ENCODE measurements at regions not wholly inside any gene's neighbourhood (a gene's known extent, or its start where the extent isn't known, plus 50 kb on each side); places are given as distances from the start of the nearest gene placed in this dataset.

DNA sequence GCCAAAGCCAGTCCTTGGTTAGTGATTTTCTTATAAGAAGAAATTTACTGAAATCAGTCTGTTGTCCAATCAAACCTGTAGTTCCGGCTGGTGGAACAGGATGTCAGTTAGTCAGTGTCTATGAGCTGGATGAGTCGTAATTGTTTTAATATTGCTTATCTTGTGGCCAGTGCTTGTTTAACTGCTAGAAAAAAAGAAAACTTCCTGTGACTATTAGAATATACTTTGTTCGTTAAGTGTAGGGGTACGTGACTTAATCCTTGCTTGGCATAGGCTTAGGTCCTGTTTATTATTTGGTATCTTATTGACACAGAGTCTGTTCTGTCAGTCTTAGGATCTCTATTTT lies 1484.8 kb upstream of the MIR17HG start:
- Mint-ChIP-seq H3K4me3 (ENCODE audit: unreplicated experiment) (no peak overlapping the region), H3K36me3 (ENCODE audit: low read depth, unreplicated experiment) (no peaks in the 10 kb centered on the region), H3K27ac (ENCODE audit: unreplicated experiment) (no peak overlapping the region), H3K4me1 (ENCODE audit: unreplicated experiment) (peaks cover 9% of the 10 kb centered on the region), H3K9me3 (ENCODE audit: unreplicated experiment) (no peaks in the 10 kb centered on the region), H3K27me3 (ENCODE audit: unreplicated experiment) (no peaks in the 10 kb centered on the region)
- no peak for DNase-seq (ENCODE audit: low spot score)
- TF ChIP-seq, protein P1, sequence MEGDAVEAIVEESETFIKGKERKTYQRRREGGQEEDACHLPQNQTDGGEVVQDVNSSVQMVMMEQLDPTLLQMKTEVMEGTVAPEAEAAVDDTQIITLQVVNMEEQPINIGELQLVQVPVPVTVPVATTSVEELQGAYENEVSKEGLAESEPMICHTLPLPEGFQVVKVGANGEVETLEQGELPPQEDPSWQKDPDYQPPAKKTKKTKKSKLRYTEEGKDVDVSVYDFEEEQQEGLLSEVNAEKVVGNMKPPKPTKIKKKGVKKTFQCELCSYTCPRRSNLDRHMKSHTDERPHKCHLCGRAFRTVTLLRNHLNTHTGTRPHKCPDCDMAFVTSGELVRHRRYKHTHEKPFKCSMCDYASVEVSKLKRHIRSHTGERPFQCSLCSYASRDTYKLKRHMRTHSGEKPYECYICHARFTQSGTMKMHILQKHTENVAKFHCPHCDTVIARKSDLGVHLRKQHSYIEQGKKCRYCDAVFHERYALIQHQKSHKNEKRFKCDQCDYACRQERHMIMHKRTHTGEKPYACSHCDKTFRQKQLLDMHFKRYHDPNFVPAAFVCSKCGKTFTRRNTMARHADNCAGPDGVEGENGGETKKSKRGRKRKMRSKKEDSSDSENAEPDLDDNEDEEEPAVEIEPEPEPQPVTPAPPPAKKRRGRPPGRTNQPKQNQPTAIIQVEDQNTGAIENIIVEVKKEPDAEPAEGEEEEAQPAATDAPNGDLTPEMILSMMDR (IDR thresholded peaks at IDR 0.05; ENCODE audit: unreplicated experiment): no peak

DNA sequence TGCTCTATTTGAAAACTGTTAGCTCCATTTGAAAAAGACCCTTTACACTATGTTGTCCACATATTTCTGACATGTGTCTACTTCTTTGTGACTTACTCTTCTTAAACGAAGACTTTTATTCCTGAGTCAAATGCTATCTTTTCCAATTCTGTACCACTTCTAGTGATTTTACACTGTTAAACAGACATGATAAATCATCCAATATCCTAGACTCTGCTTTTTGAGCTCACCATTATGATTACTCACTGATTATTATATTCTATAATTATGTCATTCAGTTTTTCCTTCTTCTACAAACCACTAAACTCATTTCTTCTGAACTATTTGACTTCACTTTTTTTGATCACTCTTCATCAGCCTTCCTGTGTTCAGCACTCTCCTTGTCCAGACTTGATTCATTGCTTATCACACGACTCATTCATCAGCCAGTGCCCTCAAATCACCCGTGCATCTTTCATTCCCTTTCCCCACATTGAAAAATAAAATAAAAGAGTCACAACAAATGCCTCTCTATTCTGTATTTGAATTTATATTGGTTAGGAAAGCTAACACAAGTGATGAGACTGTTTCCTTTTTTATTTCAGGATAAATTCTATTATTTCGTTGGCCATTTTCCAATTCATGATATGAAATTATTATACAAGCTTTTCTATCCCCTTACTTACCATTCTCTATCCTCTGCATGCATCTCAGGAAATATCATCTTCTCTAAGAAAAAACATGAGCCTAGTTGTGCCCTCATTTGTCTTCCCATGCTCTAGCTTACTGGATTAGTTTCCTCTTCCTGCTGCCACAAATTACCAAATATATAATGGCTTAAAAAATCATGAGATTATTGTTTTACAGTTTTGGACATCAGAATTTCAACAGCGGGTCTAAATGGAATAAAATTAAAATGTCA lies 1482.1 kb upstream of the MIR17HG start:
- DNase-seq (ENCODE audit: low spot score): no peak
- Mint-ChIP-seq H3K27ac (ENCODE audit: unreplicated experiment) (no peak overlapping the region), H3K4me3 (ENCODE audit: unreplicated experiment) (no peak overlapping the region), H3K27me3 (ENCODE audit: unreplicated experiment) (no peaks in the 10 kb centered on the region), H3K4me1 (ENCODE audit: unreplicated experiment) (peaks cover 9% of the 10 kb centered on the region), H3K9me3 (ENCODE audit: unreplicated experiment) (no peaks in the 10 kb centered on the region), H3K36me3 (ENCODE audit: low read depth, unreplicated experiment) (no peaks in the 10 kb centered on the region)
- TF ChIP-seq, protein P1 (IDR thresholded peaks at IDR 0.05; ENCODE audit: unreplicated experiment): no peak

DNA sequence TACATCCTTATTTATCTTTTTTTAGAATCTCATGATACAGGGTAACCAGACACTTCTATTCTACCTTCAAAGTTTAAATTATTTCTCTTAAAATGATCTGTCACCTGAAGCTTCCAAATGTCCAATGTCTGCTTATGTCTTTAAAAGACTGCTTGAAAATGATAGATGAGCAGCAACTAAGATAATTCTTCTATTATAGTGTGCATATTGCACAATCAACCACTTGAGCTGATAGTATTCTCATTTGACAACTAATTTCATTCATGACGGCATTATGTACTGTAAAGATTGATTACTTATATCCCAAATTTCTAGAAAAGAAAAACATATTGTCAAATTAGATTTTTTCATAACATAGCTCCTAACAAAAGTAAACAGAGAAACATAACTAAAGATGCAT lies 1478.2 kb upstream of the MIR17HG start:
- no peak overlapping the region for H3K27ac Mint-ChIP-seq (ENCODE audit: unreplicated experiment)
- DNase-seq (ENCODE audit: low spot score): no peak
- no peaks in the 10 kb centered on the region for H3K9me3 Mint-ChIP-seq (ENCODE audit: unreplicated experiment)
- no peaks in the 10 kb centered on the region for H3K27me3 Mint-ChIP-seq (ENCODE audit: unreplicated experiment)
- TF ChIP-seq, protein P1 (IDR thresholded peaks at IDR 0.05; ENCODE audit: unreplicated experiment): no peak
- H3K36me3 Mint-ChIP-seq (ENCODE audit: low read depth, unreplicated experiment): no peaks in the 10 kb centered on the region
- no peaks in the 10 kb centered on the region for H3K4me1 Mint-ChIP-seq (ENCODE audit: unreplicated experiment)
- no peak overlapping the region for H3K4me3 Mint-ChIP-seq (ENCODE audit: unreplicated experiment)

DNA sequence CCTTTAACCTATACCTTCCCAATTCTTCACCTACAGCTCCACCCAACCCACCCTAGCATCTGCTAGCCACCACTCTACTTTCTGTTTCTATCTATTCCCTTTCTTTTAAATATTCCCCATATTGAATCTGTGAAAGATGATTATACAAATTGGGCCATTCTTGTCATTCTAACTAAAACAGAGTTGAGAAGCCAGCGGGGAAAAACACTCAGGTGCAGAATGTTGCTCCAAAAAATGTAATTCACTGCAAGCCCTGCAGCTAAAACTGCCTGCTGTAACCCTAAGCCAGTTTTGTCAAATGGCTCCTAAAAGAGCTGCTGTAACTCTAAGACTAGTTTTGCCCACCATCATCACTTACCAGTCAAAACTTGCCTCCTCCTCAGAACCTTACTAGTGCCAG lies 1468.6 kb upstream of the MIR17HG start:
- Mint-ChIP-seq H3K9me3 (ENCODE audit: unreplicated experiment) (no peaks in the 10 kb centered on the region), H3K4me1 (ENCODE audit: unreplicated experiment) (peaks cover 6% of the 10 kb centered on the region), H3K4me3 (ENCODE audit: unreplicated experiment) (no peak overlapping the region), H3K36me3 (ENCODE audit: low read depth, unreplicated experiment) (no peaks in the 10 kb centered on the region), H3K27ac (ENCODE audit: unreplicated experiment) (no peak overlapping the region), H3K27me3 (ENCODE audit: unreplicated experiment) (no peaks in the 10 kb centered on the region)
- TF ChIP-seq, protein P1 (IDR thresholded peaks at IDR 0.05; ENCODE audit: unreplicated experiment): no peak
- DNase-seq (ENCODE audit: low spot score): no peak

DNA sequence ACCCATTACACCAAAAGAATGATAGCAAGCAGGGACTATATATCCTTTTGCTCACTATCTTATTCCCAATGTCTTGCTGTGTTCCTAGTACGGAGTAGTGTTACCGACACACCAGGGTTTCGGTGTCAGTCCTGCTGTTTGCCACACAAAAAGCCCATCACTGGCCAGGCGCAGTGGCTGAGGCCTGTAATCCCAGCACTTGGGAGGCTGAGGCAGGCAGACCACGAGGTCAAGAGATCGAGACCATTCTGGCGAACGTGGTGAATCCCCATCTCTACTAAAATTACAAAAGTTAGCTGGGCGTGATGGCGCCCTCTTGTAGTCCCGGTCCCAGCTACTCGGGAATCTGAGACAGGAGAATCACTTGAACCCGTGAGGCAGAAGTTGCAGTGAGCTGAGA lies 1467.3 kb upstream of the MIR17HG start:
- DNase-seq (ENCODE audit: low spot score): no peak
- H3K4me3 Mint-ChIP-seq (ENCODE audit: unreplicated experiment): no peak overlapping the region
- peak overlapping the region; percentile 4 for H3K27ac Mint-ChIP-seq (ENCODE audit: unreplicated experiment)
- H3K36me3 Mint-ChIP-seq (ENCODE audit: low read depth, unreplicated experiment): peaks cover 4% of the 10 kb centered on the region
- H3K27me3 Mint-ChIP-seq (ENCODE audit: unreplicated experiment): no peaks in the 10 kb centered on the region
- H3K4me1 Mint-ChIP-seq (ENCODE audit: unreplicated experiment): peaks cover 6% of the 10 kb centered on the region
- H3K9me3 Mint-ChIP-seq (ENCODE audit: unreplicated experiment): no peaks in the 10 kb centered on the region
- TF ChIP-seq, protein P1 (IDR thresholded peaks at IDR 0.05; ENCODE audit: unreplicated experiment): no peak
